NCI-H82 treated with DMSO at 0.1 percent for 48 hours (cell line): ENCODE measurements at regions not wholly inside any gene's neighbourhood (a gene's known extent, or its start where the extent isn't known, plus 50 kb on each side); places are given as distances from the start of the nearest gene placed in this dataset.

Source experiments
- DNase-seq: peaks from one replicate; lab custom pipeline; 2025; ENCODE audit not compliant: unreplicated experiment; lab: John Stamatoyannopoulos, UW

- no peak for DNase-seq
Measured at GRCh38 chr6:133583907-133584427, 304.9 kb upstream of the TCF21 start.

DNA sequence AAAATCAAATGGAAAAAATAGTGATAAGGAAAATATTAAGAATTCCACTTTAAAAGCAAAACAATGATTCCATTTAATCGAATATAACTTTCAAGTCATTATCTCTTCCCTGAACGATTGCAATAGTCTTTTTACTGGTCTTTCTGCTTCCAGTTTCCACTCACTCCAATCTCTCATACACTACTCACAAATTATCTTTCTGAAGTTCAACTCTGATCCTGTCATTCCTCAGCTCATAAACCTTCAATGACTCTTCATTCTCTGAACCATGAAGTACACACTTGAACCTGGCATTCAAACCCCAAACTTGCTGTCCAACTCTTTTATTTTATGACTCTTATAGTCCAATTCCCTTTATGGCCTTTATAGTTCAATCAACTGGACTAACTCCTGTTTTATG is 304.1 kb upstream of the TCF21 start:
- DNase-seq = no peak

DNA sequence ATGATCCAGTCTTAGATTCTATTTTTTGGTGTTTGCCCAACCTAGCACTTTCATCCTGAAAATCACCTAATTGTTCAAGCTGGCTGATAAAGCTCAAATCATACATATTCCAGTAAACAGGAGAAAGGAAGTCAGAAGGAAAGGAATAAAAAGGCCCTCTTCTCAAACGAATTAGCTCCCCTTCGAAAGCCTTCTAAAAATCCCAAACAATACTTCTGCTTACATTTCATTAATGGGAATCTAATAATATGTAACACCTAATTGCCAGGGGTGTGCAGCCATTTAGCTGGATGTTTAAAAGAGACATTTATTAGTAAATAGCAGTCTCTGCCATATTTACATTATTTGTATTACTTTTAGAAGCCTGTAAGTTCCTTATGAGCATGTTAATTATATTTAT is 302.9 kb upstream of the TCF21 start:
- DNase-seq = no peak

DNA sequence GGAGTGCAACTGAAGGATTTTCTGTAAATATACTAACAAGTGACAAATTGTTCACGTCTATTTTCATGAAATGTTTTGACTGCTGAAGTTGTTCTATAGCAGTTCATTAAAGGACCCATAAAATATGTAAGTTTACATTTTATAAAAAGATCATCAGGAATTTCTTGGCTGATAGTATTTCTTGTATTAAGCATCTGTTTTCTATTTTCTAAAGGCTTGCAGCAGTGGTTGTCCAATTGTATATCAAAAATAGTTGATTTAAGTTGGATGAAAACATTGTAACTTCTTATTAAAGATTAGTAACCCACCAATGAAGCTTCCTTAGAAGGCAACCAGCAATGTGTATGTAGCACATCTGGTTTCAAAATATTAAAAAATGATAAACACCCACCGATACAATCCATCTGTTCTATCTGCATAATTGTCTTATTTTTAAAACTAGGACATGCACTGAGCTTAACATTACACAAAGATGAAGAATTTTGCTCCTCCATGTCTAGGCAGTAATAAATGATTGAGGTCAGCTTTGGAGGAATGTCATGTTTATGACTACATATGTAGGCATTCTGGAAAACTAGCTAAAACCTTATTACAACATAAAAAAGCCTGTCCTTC is 301.3 kb upstream of the TCF21 start:
- no peak for DNase-seq

DNA sequence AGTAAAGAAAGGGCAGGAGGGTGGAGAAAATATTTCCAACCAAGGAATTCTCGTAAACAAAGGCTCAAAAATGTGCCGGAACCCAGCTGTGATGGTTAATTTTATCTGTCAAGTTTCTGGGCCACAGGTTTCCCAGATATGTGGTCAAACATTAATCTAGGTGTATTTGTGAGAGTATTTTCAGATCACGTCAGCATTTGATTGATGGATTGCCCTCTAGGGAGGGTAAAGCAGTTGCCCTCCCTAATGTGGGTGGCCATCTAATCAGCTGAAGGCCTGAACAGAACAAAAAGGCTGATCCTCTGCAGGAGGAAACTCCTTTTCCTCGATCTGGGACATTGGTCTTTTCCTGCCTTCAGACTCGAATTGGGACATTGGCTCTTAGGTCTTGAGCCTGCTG is 298.7 kb upstream of the TCF21 start:
- no peak for DNase-seq

DNA sequence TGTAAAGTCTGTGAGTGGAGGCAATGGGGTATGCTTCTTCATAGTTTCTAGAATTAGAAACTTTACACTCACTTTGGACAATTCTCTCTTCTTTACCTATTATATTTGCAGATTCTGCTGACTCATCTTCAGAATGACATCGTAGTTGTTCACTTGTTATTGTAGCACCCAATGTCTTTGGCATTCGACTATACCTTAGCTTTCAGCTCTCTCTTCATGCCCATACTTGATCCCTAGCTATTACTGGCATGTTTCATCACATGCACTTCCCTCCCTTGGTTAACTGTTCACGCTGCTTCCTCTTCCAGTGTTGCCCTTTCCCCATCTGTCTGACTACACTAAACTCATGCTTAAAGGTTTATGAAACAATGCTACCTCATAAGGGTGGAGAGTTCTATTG is 298.1 kb upstream of the TCF21 start:
- no peak for DNase-seq

DNA sequence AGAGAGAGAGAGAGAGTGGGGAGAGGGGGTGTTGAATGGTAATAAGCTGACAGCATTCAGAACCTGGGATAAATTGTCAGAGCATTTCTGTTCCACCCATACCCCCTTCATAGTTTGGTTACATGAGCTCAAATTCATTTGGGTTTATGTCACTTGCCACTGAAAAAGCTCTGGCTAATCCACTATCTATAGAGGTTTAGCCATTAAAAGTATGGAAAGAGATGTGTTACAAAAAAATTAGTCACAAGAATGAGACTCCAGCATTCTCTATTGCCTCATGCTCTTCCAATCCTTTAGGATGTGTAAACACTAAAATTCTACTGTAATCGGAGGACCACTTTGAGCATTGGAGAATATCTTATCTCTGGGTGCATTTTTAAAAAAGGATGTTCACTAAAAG is 297.6 kb upstream of the TCF21 start:
- no peak for DNase-seq

GRCh38 chr6:133594652-133595110 is 294.2 kb upstream of the TCF21 start:
- no peak for DNase-seq

GRCh38 chr6:133595111-133595761 is 293.7 kb upstream of the TCF21 start:
- DNase-seq = no peak

DNA sequence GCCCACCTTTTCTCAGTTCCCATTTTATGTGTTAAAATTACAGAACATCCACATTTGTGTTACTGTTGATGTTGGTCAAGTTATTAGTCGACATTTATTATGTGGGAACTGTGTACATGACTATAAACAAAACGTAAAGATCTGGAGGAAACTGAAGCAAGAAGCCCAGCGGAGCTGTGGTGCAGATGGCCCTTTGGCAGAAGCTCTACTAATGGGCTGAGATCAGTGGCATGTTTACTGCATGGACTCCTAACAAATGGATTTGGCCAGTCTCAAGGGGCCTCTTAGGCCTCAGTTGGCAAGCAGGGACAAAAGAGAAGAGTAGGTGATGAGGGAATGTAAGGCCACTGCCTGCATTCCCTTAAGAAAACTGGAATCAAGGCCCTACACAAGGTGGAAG is 282.1 kb upstream of the TCF21 start:
- no peak for DNase-seq

DNA sequence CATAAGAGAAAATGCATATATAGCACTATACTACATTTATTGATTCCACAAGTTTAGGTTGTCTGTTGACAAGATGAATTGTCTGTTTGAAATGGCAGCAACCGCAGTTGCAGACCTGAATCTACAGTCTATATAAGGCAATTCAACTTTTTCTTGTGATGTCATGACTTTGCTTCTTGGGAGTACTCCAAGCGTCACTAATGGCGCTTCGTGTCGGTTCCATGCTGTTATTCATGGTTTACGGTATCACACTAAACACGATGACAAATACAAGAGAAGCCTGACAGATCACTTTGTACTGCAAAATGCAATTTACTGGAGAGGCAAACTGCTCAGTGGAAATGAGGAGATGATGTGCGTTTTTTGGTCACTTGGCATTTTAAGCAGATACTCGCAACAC is 280.3 kb upstream of the TCF21 start:
- DNase-seq = no peak

DNA sequence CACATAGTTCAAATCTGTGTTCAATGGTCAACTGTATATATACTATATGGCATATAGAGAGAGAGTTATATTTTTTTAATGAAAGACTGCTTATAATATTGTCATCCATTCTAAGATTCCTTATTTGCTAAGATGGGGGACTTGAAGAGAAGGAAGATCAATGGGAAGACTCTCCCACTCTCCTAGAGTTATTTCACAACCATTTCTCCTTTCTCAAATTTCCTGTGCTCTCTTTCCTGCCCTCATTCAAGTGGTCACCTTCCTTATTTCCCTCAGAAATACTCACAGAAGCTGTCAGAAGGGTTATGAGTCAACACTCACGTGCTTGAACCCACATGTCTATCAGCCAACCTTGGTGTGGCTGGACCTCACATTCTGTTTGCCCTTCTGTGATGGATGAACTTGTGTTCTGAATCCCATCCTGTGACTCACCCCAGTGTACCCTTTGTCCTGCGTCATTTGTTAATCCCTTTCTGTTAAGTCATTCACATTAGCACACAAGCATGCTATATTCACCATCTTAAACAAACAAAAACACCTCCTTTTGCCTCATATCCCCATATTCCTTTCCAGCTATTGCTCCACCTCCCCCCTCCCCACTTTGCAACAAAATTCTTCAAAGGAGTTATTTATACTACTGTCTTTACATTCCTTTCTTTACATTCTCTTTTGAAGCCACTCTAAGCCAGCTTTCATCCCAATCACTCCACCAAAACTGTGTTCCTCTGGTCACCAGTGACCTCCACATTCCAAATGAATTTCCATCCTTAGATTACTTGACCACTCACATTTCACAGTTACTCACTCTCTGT is 279.3 kb upstream of the TCF21 start:
- no peak for DNase-seq

DNA sequence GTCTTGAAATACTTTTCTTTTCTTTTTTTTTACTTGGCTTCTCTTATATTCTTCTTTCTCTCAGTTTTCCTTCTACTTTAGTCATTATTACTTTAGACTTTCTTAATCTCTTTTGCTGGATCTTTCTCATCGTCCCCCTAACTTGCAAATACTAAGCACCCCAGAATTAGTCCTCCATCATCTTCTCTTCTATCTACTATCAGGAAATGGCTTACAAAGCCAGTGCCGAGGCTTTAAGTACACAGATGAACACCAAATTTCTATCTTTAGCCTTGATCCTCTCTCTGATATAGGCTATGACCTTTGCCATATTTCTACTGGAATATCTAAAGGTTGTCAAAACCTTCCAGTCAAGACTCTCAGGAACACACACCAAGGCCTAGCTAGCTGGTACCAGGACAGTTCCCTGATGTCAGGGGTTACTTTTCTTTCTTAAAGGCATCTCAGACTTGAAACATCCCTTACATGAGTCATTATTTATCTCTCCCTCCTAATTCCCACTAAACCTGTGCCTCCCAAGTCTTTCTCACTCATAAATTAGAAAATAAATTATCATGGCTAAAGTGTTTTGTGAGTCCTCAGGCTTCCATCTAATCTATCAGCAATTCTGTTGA is 278.6 kb upstream of the TCF21 start:
- DNase-seq = no peak

DNA sequence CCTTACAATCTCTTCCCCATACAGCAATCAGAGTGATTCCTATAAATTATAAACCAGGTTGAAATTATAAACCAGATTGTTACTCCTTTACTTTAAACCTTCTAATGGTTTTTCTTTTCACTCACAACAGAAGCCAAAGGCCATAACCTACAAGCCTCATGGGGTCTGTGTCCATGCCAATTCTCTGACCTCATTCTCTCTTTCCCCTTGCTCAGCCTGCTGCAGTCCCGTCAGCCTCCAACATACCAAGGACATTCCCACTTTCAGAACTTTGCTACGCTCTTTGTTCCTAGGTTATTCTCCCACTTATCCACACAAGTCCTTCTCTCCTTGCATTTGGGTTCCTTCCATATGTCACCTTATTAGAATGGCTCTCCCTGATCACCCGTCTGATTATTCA is 277.9 kb upstream of the TCF21 start:
- no peak for DNase-seq

- DNase-seq = no peak
Measured at GRCh38 chr6:133612459-133612858, 276.5 kb upstream of the TCF21 start.

GRCh38 chr6:133613211-133613610 is 275.7 kb upstream of the TCF21 start:
- DNase-seq = no peak

GRCh38 chr6:133621751-133622150 is 267.2 kb upstream of the TCF21 start:
- DNase-seq = no peak

- no peak for DNase-seq
Measured at GRCh38 chr6:133623065-133623464, 265.8 kb upstream of the TCF21 start.

DNA sequence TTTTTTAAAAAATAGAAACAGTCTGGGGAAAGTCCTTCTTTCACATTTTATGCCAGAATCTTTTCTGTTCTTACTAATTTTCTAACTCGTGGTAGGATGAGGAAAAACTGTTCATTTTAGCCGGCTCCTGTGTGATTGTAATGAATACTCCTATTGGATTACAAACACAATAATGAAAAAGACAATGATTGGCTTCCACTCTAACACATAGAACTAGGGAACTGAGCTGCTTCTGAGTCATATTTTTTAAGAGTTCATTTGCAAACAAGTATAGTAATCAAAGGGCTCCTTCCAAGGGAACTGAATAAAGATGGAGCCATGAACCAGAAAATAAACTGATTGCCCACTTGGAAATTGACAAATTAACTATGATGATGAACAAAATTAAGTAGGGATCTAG is 265.3 kb upstream of the TCF21 start:
- no peak for DNase-seq

- DNase-seq = no peak
Measured at GRCh38 chr6:133626096-133626666, 262.7 kb upstream of the TCF21 start.

DNA sequence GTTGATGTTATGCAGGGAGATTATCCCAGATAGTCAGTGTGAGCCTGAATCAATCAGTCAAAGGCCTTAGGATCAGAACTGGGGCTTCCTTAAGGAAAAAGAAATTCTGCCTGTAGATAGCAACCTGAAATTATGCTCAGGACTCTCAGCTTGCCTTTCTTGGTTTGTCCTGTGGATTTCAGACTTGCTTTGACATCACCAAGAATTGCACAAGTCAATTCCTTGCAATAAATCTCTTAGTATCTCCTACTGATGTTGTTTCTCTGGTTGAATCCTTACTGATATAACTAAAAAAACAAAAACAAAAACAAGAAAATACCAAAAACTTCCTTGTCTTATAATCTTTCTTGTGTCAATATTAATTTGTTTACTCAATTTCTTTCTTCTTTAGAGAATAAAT is 258.9 kb upstream of the TCF21 start:
- no peak for DNase-seq
